Astrocyte (in vitro differentiated cells and primary cell): ENCODE measurements at regions not wholly inside any gene's neighbourhood (a gene's known extent, or its start where the extent isn't known, plus 50 kb on each side); places are given as distances from the start of the nearest gene placed in this dataset.

Source experiments
- DNase-seq: peaks from one replicate; pipeline ENCODE4 v3.0.0-alpha.2; 2010; ENCODE audit warnings: low read depth
- FAIRE-seq: peaks from 2 replicates; lab custom pipeline; 2011; peaks lifted over from hg19 to GRCh38; lab: Jason Lieb, UNC
- H2AFZ ChIP-seq: 2 replicates; pipeline ENCODE4 v1.6.0; 2012; ENCODE audit warnings: low read depth, low read length, inconsistent platforms
- H3K27ac ChIP-seq: 2 replicates; pipeline ENCODE4 v1.5.1; 2011; ENCODE audit warnings: low read depth, low read length, inconsistent platforms
- H3K27me3 ChIP-seq: 2 replicates; pipeline ENCODE4 v1.6.0; 2011; ENCODE audit warnings: low read length, inconsistent platforms; ENCODE audit not compliant: insufficient read depth
- H3K36me3 ChIP-seq: 2 replicates; pipeline ENCODE4 v1.5.1; 2011; ENCODE audit warnings: low read length, inconsistent platforms; ENCODE audit not compliant: insufficient read depth
- H3K4me1 ChIP-seq: 2 replicates; pipeline ENCODE4 v1.5.1; 2011; ENCODE audit warnings: low read length, inconsistent platforms; ENCODE audit not compliant: insufficient read depth
- H3K4me2 ChIP-seq: 2 replicates; pipeline ENCODE4 v1.6.0; 2012; ENCODE audit warnings: low read length, inconsistent platforms
- H3K4me3 ChIP-seq: 2 replicates; pipeline ENCODE4 v1.5.1; 2011; ENCODE audit warnings: low read depth, mild to moderate bottlenecking, low read length, inconsistent platforms; ENCODE audit not compliant: insufficient read depth
- H3K79me2 ChIP-seq: 2 replicates; pipeline ENCODE4 v1.6.0; 2012; ENCODE audit warnings: mild to moderate bottlenecking, low read length, inconsistent platforms; ENCODE audit not compliant: insufficient read depth
- H3K9ac ChIP-seq: 2 replicates; pipeline ENCODE4 v1.6.0; 2012; ENCODE audit warnings: mild to moderate bottlenecking, low read length, inconsistent platforms
- H3K9me3 ChIP-seq: 2 replicates; pipeline ENCODE4 v1.5.1; 2012; ENCODE audit warnings: low read depth, mild to moderate bottlenecking, low read length, inconsistent platforms; ENCODE audit not compliant: insufficient read depth
- H4K20me1 ChIP-seq: 2 replicates; pipeline ENCODE4 v1.6.0; 2012; ENCODE audit warnings: low read length, inconsistent platforms; ENCODE audit not compliant: insufficient read depth
- H3K27ac Mint-ChIP-seq: one replicate; pipeline ENCODE4 v1.8.0; 2021; ENCODE audit warnings: mild to moderate bottlenecking, mixed read lengths; ENCODE audit not compliant: unreplicated experiment
- H3K27me3 Mint-ChIP-seq: one replicate; pipeline ENCODE4 v1.8.0; 2021; ENCODE audit warnings: low read depth, mixed read lengths; ENCODE audit not compliant: unreplicated experiment
- H3K36me3 Mint-ChIP-seq: one replicate; pipeline ENCODE4 v1.8.0; 2021; ENCODE audit warnings: low read depth, mixed read lengths; ENCODE audit not compliant: unreplicated experiment
- H3K4me1 Mint-ChIP-seq: one replicate; pipeline ENCODE4 v1.8.0; 2021; ENCODE audit warnings: low read depth, mixed read lengths; ENCODE audit not compliant: unreplicated experiment
- H3K4me3 Mint-ChIP-seq: one replicate; pipeline ENCODE4 v1.8.0; 2021; ENCODE audit warnings: mild to moderate bottlenecking, moderate library complexity, mixed read lengths; ENCODE audit not compliant: unreplicated experiment
- H3K9me3 Mint-ChIP-seq: one replicate; pipeline ENCODE4 v1.8.0; 2021; ENCODE audit warnings: mild to moderate bottlenecking, mixed read lengths; ENCODE audit not compliant: unreplicated experiment
- CTCF ChIP-seq: IDR thresholded peaks from 2 replicates; pipeline ENCODE4 v1.5.1; 2011; ENCODE audit warnings: low read depth, mild to moderate bottlenecking, inconsistent platforms, low read length, moderate library complexity; ENCODE audit not compliant: insufficient read depth
- EZH2 ChIP-seq: IDR thresholded peaks from 2 replicates; pipeline ENCODE4 v1.6.1; 2012; ENCODE audit warnings: mild to moderate bottlenecking, low read length, inconsistent platforms; ENCODE audit not compliant: insufficient read depth

- FAIRE-seq, result no peak
- no peak overlapping the region for H2AFZ ChIP-seq
Observed at GRCh38 chr3:139111392-139112229, 66.9 kb upstream of the PRR23C start.

GRCh38 chr3:139112230-139112558, 67.5 kb upstream of the PRR23C start:
- Histone ChIP-seq H3K27ac (no peak overlapping the region), H3K4me2 (no peak overlapping the region), H3K9ac (no peak overlapping the region), H3K4me3 (no peak overlapping the region), H4K20me1 (no peaks in the 10 kb centered on the region), H3K27me3 (peaks cover 19% of the 10 kb centered on the region), H3K4me1 (peaks cover 1% of the 10 kb centered on the region), H3K36me3 (no peaks in the 10 kb centered on the region), H3K9me3 (no peaks in the 10 kb centered on the region), H3K79me2 (no peaks in the 10 kb centered on the region), H2AFZ (no peak overlapping the region)
- no peaks in the 10 kb centered on the region for H3K9me3 Mint-ChIP-seq
- peaks cover 59% of the 10 kb centered on the region for H3K27me3 Mint-ChIP-seq
- H3K27ac Mint-ChIP-seq, result no peak overlapping the region
- no peaks in the 10 kb centered on the region for H3K36me3 Mint-ChIP-seq
- FAIRE-seq (no peak), DNase-seq (no peak)
- no peak overlapping the region for H3K4me3 Mint-ChIP-seq
- peaks cover 4% of the 10 kb centered on the region for H3K4me1 Mint-ChIP-seq
- TF ChIP-seq CTCF, result no peak
- no peak for TF ChIP-seq EZH2

More at GRCh38 chr3:139111392-139112229, 66.9 kb upstream of the PRR23C start:
- H3K9me3 Mint-ChIP-seq, result no peaks in the 10 kb centered on the region
- Histone ChIP-seq H3K9ac (no peak overlapping the region), H3K9me3 (no peaks in the 10 kb centered on the region), H3K4me1 (no peaks in the 10 kb centered on the region), H3K79me2 (no peaks in the 10 kb centered on the region), H3K27ac (no peak overlapping the region), H3K27me3 (peaks cover 19% of the 10 kb centered on the region), H3K4me3 (no peak overlapping the region), H3K4me2 (no peak overlapping the region), H4K20me1 (no peaks in the 10 kb centered on the region), H3K36me3 (no peaks in the 10 kb centered on the region)
- no peak overlapping the region for H3K4me3 Mint-ChIP-seq
- H3K36me3 Mint-ChIP-seq, result no peaks in the 10 kb centered on the region
- peaks cover 65% of the 10 kb centered on the region for H3K27me3 Mint-ChIP-seq
- no peak for TF ChIP-seq EZH2
- TF ChIP-seq CTCF, result peak; percentile 84
- no peaks in the 10 kb centered on the region for H3K4me1 Mint-ChIP-seq
- H3K27ac Mint-ChIP-seq, result no peak overlapping the region
- peak; percentile 27 for DNase-seq

- no peaks in the 10 kb centered on the region for H3K9me3 Mint-ChIP-seq
- H3K27me3 Mint-ChIP-seq, result peaks cover 50% of the 10 kb centered on the region
Observed at GRCh38 chr3:139113231-139113992, 68.7 kb upstream of the PRR23C start.

More at GRCh38 chr3:139113231-139113992, 68.7 kb upstream of the PRR23C start:
- H3K79me2 ChIP-seq, result no peaks in the 10 kb centered on the region
- H3K27ac ChIP-seq, result no peak overlapping the region
- no peak overlapping the region for H3K9ac ChIP-seq
- no peaks in the 10 kb centered on the region for H4K20me1 ChIP-seq
- H3K4me1 ChIP-seq, result peaks cover 5% of the 10 kb centered on the region
- H3K4me3 ChIP-seq, result no peak overlapping the region
- FAIRE-seq, result no peak
- Mint-ChIP-seq H3K4me3 (no peak overlapping the region), H3K36me3 (no peaks in the 10 kb centered on the region), H3K4me1 (peaks cover 10% of the 10 kb centered on the region), H3K27ac (no peak overlapping the region)
- peaks cover 19% of the 10 kb centered on the region for H3K27me3 ChIP-seq
- no peaks in the 10 kb centered on the region for H3K9me3 ChIP-seq
- TF ChIP-seq CTCF (no peak), EZH2 (no peak)
- H3K4me2 ChIP-seq, result no peak overlapping the region
- no peaks in the 10 kb centered on the region for H3K36me3 ChIP-seq
- no peak for DNase-seq
- H2AFZ ChIP-seq, result no peak overlapping the region
